ENCODE measurements at regions not wholly inside any gene's neighbourhood (a gene's known extent, or its start where the extent isn't known, plus 50 kb on each side); places are given as distances from the start of the nearest gene placed in this dataset.

GRCh38 chr15:87357637-87358313, 898.8 kb downstream of the NTRK3 start:
- TF ChIP-seq CTCF (IDR thresholded peaks at IDR 0.05; ENCODE audit: low read depth, low read length), result no peak
- no peak for TF ChIP-seq EZH2phosphoT487 (IDR thresholded peaks at IDR 0.05; ENCODE audit: low read depth)
